Upper lobe of left lung (tissue), 6 donors: ENCODE measurements at regions not wholly inside any gene's neighbourhood (a gene's known extent, or its start where the extent isn't known, plus 50 kb on each side); places are given as distances from the start of the nearest gene placed in this dataset.

ENCODE experiments used
- ATAC-seq, 2 donors: fragments of 200-7000 bp; cut with Tn5 transposase; one replicate each; pipeline ENCODE4 v1.9.1; 2022; ENCODE audit warnings: mild to moderate bottlenecking in 2 of 2, moderate library complexity in 2 of 2; ENCODE audit not compliant: low FRiP score in 2 of 2
- DNase-seq, 2 donors: peaks; one replicate each; pipeline ENCODE4 v3.0.0-alpha.2; 2019 to 2020
- H3K27ac ChIP-seq, 4 donors: fragments of 200-600 bp; sonication (generic); one replicate each; pipeline ENCODE4 v1.5.1; 2016 to 2019
- H3K27me3 ChIP-seq, 4 donors: fragments of 200-600 bp; sonication (generic); one replicate each; pipeline ENCODE4 v1.5.1; 2017 to 2019
- H3K36me3 ChIP-seq, 4 donors: fragments of 200-600 bp; sonication (generic); one replicate each; pipeline ENCODE4 v1.5.1; 2016 to 2019
- H3K4me1 ChIP-seq, 4 donors: fragments of 200-600 bp; sonication (generic); one replicate each; pipeline ENCODE4 v1.5.1; 2018 to 2019
- H3K4me3 ChIP-seq, 4 donors: fragments of 200-600 bp; sonication (generic); one replicate each; pipeline ENCODE4 v1.5.1; 2017 to 2019; ENCODE audit warnings: mild to moderate bottlenecking in 2 of 4, moderate library complexity in 1 of 4
- H3K9me3 ChIP-seq, 4 donors: fragments of 200-600 bp; sonication (generic); one replicate each; pipeline ENCODE4 v1.5.1; 2018 to 2019
- EP300 ChIP-seq, 4 donors: sonication (generic); formaldehyde crosslinking; IDR thresholded peaks; one replicate each; pipeline ENCODE4 v1.5.1; 2017; ENCODE audit warnings: antibody characterized with exemption in 4 of 4, control low read depth in 2 of 4
- POLR2A ChIP-seq, 4 donors: fragments of 450-650 bp; IDR thresholded peaks; one replicate each; pipeline ENCODE4 v1.5.1; 2016 to 2017; ENCODE audit warnings: antibody characterized with exemption in 4 of 4, mild to moderate bottlenecking in 2 of 4
- POLR2AphosphoS5 ChIP-seq, 2 donors: sonication (generic); formaldehyde crosslinking; IDR thresholded peaks; one replicate each; pipeline ENCODE4 v1.5.1; 2017; ENCODE audit warnings: antibody characterized with exemption in 2 of 2
- WGBS, 2 donors: methylation state at CpG; one replicate each; pipeline ENCODE4 v1.1.5; 2017 to 2018; 5-methylcytosine and 5-hydroxymethylcytosine counted together
- TF ChIP-seq, protein P1 (sequence below), 6 experiments: fragments of 450-650 bp in 4 of 6; fragments of 200-600 bp in 2 of 6; sonication (generic) in 2 of 6; IDR thresholded peaks; one replicate each; pipeline ENCODE4 v1.5.1; 2016 to 2019; ENCODE audit warnings: antibody characterized with exemption in 6 of 6
- donor health status: DM: no; HTN: no; CAD: no; lungs with moderate emphysema.
- donor health status: DM: no; HTN: yes; CAD: no; lungs with severe emphysema.

DNA sequence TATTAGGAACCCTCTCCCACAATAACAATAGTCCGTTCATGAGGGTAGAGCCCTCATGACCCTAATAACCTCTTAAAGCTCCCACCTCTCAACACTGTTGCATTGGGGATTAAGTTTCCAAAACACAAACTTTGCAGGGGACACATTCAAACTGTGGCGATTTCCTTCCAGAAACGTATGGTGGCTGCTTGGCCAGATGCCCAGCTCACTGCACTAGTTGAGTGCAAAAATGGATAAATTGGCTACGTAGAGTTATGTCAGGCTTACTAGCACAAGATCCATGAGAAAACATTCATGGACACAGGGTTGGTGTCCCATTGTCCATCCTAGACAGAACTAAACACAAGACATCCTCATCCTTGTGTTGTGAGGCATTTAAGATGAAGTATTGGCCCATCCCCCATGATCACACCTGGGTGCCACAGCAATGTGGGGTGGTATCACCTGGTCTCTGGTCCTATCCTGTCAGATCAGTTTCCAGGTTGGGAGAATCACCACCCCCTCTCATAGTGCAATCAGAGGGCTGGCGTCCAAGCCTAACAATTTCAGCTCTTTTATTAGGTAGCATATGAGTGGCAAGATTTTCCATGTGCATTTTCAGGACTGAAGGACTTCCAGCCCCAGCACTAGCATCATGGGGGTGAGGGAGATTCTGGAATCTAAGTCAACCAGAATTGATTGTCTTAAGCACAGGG lies 63.4 kb upstream of the ELOVL5 start:
- DNase-seq (no peak), ATAC-seq (peak in 1 of 2 donors; percentile 29)
- no peaks in the 10 kb centered on the region for H3K27me3 ChIP-seq
- H3K36me3 ChIP-seq, result no peaks in the 10 kb centered on the region
- no peak overlapping the region for H3K4me3 ChIP-seq
- TF ChIP-seq POLR2AphosphoS5 (IDR thresholded peaks at IDR 0.05) (no peak), POLR2A (IDR thresholded peaks at IDR 0.05) (no peak), EP300 (IDR thresholded peaks at IDR 0.05) (no peak)
- TF ChIP-seq, protein P1, sequence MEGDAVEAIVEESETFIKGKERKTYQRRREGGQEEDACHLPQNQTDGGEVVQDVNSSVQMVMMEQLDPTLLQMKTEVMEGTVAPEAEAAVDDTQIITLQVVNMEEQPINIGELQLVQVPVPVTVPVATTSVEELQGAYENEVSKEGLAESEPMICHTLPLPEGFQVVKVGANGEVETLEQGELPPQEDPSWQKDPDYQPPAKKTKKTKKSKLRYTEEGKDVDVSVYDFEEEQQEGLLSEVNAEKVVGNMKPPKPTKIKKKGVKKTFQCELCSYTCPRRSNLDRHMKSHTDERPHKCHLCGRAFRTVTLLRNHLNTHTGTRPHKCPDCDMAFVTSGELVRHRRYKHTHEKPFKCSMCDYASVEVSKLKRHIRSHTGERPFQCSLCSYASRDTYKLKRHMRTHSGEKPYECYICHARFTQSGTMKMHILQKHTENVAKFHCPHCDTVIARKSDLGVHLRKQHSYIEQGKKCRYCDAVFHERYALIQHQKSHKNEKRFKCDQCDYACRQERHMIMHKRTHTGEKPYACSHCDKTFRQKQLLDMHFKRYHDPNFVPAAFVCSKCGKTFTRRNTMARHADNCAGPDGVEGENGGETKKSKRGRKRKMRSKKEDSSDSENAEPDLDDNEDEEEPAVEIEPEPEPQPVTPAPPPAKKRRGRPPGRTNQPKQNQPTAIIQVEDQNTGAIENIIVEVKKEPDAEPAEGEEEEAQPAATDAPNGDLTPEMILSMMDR (IDR thresholded peaks at IDR 0.05), result no peak
- H3K27ac ChIP-seq, result peak overlapping the region in 1 of 4 donors; percentile 45
- H3K9me3 ChIP-seq, result no peaks in the 10 kb centered on the region
- peaks cover 0 to 14% (median 0%) of the 10 kb centered on the region in 4 donors for H3K4me1 ChIP-seq
- WGBS, 2 donors, result 54 to 58% methylated on average over 5 of the region's 5 CpGs

DNA sequence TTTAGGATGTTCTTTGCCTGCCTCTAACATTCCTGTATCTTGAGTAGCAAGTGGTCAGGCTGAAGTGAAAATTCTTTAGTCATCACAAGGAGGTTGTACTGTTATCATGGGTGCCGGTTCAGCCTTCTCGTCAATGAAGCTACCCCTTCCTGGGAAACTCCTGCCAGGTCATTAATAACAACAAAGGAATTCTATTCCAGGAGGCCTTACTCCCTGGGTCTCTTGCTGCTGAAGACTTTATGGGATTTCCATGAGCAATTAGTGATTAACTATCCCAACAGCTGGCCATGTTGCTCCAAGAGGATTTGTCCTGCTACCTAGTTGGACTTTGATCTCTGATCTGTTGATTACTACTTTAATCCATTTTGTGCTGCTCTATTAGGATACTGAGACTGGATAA lies 62.7 kb upstream of the ELOVL5 start:
- no peak overlapping the region for H3K4me3 ChIP-seq
- H3K27ac ChIP-seq, result no peak overlapping the region
- DNase-seq, result no peak
- 80 to 88% methylated on average over 2 of the region's 2 CpGs for WGBS, 2 donors
- ATAC-seq, result no peak
- H3K36me3 ChIP-seq, result no peaks in the 10 kb centered on the region
- peaks cover 0 to 14% (median 0%) of the 10 kb centered on the region in 4 donors for H3K4me1 ChIP-seq
- H3K27me3 ChIP-seq, result no peaks in the 10 kb centered on the region
- no peak for TF ChIP-seq EP300 (IDR thresholded peaks at IDR 0.05)
- no peak for TF ChIP-seq POLR2AphosphoS5 (IDR thresholded peaks at IDR 0.05)
- H3K9me3 ChIP-seq, result no peaks in the 10 kb centered on the region

DNA sequence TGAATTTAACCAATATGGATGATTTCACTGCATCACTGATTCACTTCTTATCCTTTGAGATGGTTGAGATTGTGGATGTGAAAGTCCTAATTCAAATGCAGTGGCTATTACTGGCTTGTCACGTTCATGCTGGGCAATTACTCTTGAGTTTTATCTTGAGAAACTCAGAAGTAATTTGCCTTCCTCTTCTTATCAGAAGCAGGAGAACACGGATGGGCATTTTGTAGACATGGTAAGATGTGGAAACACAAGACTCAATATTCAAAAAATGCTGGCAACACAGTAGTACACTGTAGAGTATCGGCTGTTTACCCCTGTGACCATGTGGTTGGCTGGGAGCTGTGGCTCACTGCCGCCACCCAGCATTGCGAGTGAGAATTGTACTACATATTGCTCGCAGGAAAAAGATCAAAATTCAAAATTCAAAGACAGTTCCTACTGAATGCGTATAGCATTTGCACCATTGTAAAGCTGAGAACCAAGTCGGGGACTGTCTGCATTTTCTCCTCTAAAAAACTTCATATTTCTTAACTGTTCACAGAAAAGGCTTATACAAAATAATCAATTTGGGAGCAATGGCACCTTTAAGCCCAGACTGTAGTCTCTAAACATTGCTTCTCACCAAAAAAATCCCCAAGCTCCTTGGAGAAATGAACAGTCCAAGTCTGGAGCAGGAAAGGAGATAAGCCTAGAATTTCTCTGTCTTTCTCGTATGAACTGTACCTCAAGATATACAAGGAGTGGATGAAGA lies 61.9 kb upstream of the ELOVL5 start:
- 44 to 58% methylated on average over 9 of the region's 9 CpGs for WGBS, 2 donors
- Histone ChIP-seq H3K4me3 (no peak overlapping the region), H3K4me1 (peaks cover 0 to 14% (median 0%) of the 10 kb centered on the region in 4 donors), H3K36me3 (no peaks in the 10 kb centered on the region), H3K27ac (no peak overlapping the region), H3K9me3 (no peaks in the 10 kb centered on the region), H3K27me3 (no peaks in the 10 kb centered on the region)
- TF ChIP-seq, protein P1 (IDR thresholded peaks at IDR 0.05), result peak; percentile 29 to 75 (median 54)
- no peak for TF ChIP-seq POLR2A (IDR thresholded peaks at IDR 0.05)
- peak; percentile 85 to 88 for ATAC-seq
- peak; percentile 10 to 68 for DNase-seq

DNA sequence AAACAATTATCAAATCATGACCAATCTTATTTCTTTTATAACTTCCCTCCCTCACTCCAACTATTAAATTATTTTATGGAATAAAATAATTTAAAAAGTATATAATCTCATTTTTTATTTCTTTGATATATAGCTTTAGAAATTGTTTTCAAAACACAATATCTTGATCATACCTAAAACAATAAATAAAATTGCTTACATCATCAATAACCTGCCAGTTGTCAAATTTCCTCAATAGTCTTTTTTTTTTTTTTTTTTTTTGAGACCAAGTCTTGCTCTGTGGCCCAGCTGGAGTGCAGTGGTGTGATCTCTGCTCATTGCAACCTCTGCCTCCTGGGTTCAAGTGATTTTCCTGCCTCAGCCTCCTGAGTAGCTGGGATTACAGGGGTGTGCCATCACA lies 60.1 kb upstream of the ELOVL5 start:
- Histone ChIP-seq H3K27ac (no peak overlapping the region), H3K4me3 (no peak overlapping the region), H3K36me3 (no peaks in the 10 kb centered on the region), H3K9me3 (no peaks in the 10 kb centered on the region), H3K4me1 (peaks cover 0 to 14% (median 0%) of the 10 kb centered on the region in 4 donors), H3K27me3 (no peaks in the 10 kb centered on the region)
- no peak for TF ChIP-seq POLR2A (IDR thresholded peaks at IDR 0.05)
- TF ChIP-seq, protein P1 (IDR thresholded peaks at IDR 0.05), result no peak
- TF ChIP-seq POLR2AphosphoS5 (IDR thresholded peaks at IDR 0.05), result no peak
- no peak for TF ChIP-seq EP300 (IDR thresholded peaks at IDR 0.05)
- no peak for DNase-seq
- no peak for ATAC-seq

DNA sequence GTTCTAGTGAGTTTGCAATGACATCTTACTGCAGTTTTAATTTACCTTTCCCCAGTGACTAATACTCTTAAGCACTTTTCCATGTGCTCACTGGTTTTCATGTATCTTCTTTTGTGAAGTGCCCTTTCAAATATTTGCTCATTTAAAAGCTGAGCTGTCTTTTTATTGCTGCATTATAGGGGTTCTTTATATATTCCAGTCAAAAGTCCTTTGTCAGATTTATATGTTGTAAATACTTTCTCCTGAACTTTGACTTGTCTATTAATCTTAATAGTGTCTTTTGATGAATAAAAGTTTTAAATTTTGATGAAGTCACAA lies 50.2 kb upstream of the ELOVL5 start:
- Histone ChIP-seq H3K36me3 (no peaks in the 10 kb centered on the region), H3K4me1 (no peaks in the 10 kb centered on the region), H3K4me3 (no peak overlapping the region), H3K9me3 (no peaks in the 10 kb centered on the region), H3K27ac (no peak overlapping the region), H3K27me3 (no peaks in the 10 kb centered on the region)
- TF ChIP-seq EP300 (IDR thresholded peaks at IDR 0.05) (no peak), POLR2A (IDR thresholded peaks at IDR 0.05) (no peak), POLR2AphosphoS5 (IDR thresholded peaks at IDR 0.05) (no peak)
- TF ChIP-seq, protein P1 (IDR thresholded peaks at IDR 0.05), result no peak
- no peak for DNase-seq
- ATAC-seq, result no peak
